ENCODE measurements at regions not wholly inside any gene's neighbourhood (a gene's known extent, or its start where the extent isn't known, plus 50 kb on each side); places are given as distances from the start of the nearest gene placed in this dataset.

GRCh38 chr1:221993444-221993948 is 251.6 kb upstream of the DUSP10 start:
- in situ Hi-C loops (cut with MboI; ENCODE audit: low sequenced_read_pairs, unreplicated experiment): no loop called here
- TF ChIP-seq, protein P1, sequence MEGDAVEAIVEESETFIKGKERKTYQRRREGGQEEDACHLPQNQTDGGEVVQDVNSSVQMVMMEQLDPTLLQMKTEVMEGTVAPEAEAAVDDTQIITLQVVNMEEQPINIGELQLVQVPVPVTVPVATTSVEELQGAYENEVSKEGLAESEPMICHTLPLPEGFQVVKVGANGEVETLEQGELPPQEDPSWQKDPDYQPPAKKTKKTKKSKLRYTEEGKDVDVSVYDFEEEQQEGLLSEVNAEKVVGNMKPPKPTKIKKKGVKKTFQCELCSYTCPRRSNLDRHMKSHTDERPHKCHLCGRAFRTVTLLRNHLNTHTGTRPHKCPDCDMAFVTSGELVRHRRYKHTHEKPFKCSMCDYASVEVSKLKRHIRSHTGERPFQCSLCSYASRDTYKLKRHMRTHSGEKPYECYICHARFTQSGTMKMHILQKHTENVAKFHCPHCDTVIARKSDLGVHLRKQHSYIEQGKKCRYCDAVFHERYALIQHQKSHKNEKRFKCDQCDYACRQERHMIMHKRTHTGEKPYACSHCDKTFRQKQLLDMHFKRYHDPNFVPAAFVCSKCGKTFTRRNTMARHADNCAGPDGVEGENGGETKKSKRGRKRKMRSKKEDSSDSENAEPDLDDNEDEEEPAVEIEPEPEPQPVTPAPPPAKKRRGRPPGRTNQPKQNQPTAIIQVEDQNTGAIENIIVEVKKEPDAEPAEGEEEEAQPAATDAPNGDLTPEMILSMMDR (IDR thresholded peaks at IDR 0.05; ENCODE audit: borderline replicate concordance, control extremely low read depth, extremely low read depth, insufficient read depth, missing control alignments): no peak
- DNase-seq (ENCODE audit: low spot score): no peak

GRCh38 chr1:221992427-221992826 is 250.5 kb upstream of the DUSP10 start:
- in situ Hi-C loops (cut with MboI; ENCODE audit: low sequenced_read_pairs, unreplicated experiment): no loop called here
- TF ChIP-seq, protein P1 (IDR thresholded peaks at IDR 0.05; ENCODE audit: borderline replicate concordance, control extremely low read depth, extremely low read depth, insufficient read depth, missing control alignments): no peak
- DNase-seq (ENCODE audit: low spot score): no peak

DNA sequence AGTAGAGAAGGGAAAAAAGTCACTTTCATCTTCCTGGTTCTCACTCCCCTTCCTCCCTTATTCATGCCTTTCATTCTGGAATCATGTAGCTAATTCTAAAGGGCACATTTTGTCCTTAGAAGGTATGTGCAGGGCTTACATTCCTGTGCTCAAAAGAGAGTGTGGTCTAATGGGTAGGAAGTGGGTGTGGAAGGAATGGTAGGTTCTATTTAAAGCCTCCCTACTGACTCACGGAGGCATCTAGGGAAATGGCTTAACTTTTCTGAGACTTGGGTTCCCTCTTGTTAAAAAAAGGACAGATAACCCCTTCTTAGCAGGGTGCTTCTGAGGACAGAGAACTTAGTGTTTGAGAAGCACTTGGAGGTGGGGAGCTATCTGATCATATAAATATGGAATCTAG is 249.3 kb upstream of the DUSP10 start:
- in situ Hi-C loops (cut with MboI; ENCODE audit: low sequenced_read_pairs, unreplicated experiment): no loop called here
- TF ChIP-seq, protein P1 (IDR thresholded peaks at IDR 0.05; ENCODE audit: borderline replicate concordance, control extremely low read depth, extremely low read depth, insufficient read depth, missing control alignments): no peak
- no peak for DNase-seq (ENCODE audit: low spot score)

DNA sequence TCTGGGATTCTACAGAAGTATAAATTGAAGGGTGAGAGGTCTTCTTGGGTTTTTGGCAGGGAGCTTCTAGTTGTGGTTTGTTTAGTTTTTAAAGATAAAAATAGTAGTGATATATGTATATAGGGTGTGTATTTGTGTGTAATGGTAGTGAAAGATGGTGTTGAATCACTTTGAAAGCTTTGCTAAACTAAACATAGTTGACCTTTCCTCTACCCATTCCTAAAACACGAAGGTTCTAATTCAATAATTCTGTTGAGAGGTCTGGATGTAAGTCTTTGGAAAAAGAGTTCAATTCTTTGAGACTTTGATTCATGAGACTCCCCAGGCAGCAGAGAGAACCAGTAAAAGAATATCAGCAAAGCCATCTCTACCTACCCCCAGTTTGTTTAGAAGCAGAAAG is 247.9 kb upstream of the DUSP10 start:
- TF ChIP-seq, protein P1 (IDR thresholded peaks at IDR 0.05; ENCODE audit: borderline replicate concordance, control extremely low read depth, extremely low read depth, insufficient read depth, missing control alignments): no peak
- in situ Hi-C loops (cut with MboI; ENCODE audit: low sequenced_read_pairs, unreplicated experiment): no loop called here
- no peak for DNase-seq (ENCODE audit: low spot score)

- TF ChIP-seq, protein P1 (IDR thresholded peaks at IDR 0.05; ENCODE audit: borderline replicate concordance, control extremely low read depth, extremely low read depth, insufficient read depth, missing control alignments): no peak
- in situ Hi-C loops (cut with MboI; ENCODE audit: low sequenced_read_pairs, unreplicated experiment): no loop called here
- DNase-seq (ENCODE audit: low spot score): no peak
These were observed 246.9 kb upstream of the DUSP10 start for GRCh38 chr1:221988829-221989228.

GRCh38 chr1:221987860-221988520 is 246.1 kb upstream of the DUSP10 start:
- TF ChIP-seq, protein P1 (IDR thresholded peaks at IDR 0.05; ENCODE audit: borderline replicate concordance, control extremely low read depth, extremely low read depth, insufficient read depth, missing control alignments): no peak
- in situ Hi-C loops (cut with MboI; ENCODE audit: low sequenced_read_pairs, unreplicated experiment): no loop called here
- no peak for DNase-seq (ENCODE audit: low spot score)

Data from GM13976 (cell line).